AG08396 (cell line): ENCODE measurements at regions not wholly inside any gene's neighbourhood (a gene's known extent, or its start where the extent isn't known, plus 50 kb on each side); places are given as distances from the start of the nearest gene placed in this dataset.

Experiments used
- DNase-seq: peaks from one replicate; pipeline ENCODE4 v3.0.0; 2012; ENCODE audit warnings: low spot score, mixed read lengths

- peak; percentile 48 for DNase-seq
These were observed 470.0 kb upstream of the INTU start for GRCh38 chr4:127162741-127163140.

DNA sequence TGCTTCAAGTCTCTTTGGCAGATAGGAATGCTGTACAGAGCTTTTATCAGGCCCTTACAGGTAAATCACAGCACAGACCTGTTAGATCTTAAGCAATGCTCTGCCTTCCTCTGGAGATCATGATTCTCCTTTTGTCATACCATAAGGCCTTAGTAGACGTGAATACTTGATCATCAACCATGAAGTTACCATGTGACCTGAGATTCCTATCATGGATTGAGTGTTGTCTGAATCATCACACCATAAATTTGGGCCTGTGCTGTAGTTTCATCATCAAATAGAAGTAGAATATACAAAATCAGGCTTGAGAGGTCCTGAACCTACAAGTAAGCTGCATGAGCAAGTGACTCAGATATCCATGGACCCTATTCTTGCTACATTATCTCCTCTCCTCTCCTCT, 466.8 kb upstream of the INTU start:
- no peak for DNase-seq

GRCh38 chr4:127174201-127174600, 458.6 kb upstream of the INTU start:
- no peak for DNase-seq

DNA sequence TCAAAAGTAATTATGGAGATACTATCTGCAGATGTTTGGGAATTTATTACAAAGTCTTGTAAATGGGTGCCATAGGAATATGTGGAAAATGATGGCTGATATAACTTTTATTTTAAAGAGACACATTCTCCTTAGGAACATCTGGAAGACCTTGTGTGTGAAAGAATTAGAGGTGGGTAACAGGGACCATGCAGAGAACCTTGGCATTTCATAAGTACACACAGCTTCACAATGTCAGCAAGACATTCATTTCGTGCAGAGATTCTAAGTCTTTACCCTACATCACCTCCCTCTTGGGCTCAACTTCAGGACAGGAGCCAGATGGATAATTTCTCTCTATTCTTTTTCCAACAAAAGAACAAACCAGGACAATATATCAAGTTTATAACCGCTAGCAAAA, 458.1 kb upstream of the INTU start:
- DNase-seq, result no peak

- DNase-seq, result no peak
These were observed 453.3 kb upstream of the INTU start for GRCh38 chr4:127179256-127180087.

DNA sequence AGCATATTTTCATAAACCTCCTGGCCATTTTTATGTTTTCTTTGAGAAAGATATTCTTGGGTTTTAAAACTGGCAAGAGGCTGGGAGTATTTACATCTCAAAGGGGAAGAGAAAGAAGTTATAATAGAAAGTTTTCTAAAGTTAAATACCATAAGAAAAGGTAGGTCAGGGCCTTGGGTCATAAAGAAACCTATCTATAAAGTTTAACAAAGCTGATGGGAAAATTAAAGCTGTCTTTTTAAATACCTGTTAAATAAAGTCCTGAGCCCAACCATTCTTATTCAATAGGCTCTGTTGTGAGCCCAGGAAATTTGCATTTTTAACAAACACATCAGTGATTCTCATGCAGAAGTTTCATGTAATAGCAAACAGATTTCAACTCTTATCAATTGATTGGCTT, 451.8 kb upstream of the INTU start:
- no peak for DNase-seq

DNA sequence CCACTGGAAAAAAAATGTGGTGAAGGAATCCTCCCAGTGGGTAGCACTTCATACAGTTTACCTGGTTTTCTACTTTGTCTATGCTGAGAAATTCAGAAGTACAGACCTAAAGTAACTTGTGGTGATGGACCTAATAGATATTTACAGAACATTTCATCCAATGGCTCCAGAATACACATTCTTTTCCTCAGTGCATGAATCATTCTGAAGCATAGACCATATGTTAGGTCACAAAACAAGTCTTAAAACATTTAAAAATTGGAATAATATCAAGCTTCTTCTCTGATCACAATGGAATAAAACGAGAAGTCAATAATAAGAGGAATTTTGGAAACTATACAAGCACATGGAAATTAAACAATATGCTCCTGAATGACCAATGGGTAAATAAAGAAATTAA, 450.1 kb upstream of the INTU start:
- no peak for DNase-seq

- no peak for DNase-seq
These were observed 443.9 kb upstream of the INTU start for GRCh38 chr4:127188847-127189246.

DNA sequence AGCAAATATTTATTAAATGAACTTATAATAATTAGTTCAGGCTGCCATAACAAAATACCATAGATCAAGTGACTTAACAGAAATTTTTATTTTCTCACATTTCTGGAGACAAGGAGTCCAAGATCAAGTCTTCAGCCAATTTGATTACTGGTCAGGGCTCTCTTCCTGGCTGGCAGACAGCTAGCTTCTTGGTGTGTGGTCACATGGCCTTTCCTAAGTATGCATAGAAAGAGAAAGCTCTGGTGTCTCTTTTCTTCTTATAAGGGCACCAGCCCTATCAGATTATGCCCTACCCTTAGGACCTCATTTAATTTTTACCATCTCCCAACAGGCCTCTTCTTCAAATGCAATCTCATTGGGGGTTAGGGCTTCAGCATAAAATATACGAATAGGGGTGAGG, 438.5 kb upstream of the INTU start:
- DNase-seq, result no peak

GRCh38 chr4:127196655-127197352, 436.0 kb upstream of the INTU start:
- no peak for DNase-seq

- peak; percentile 38 for DNase-seq
These were observed 429.1 kb upstream of the INTU start for GRCh38 chr4:127203562-127204200.

- no peak for DNase-seq
These were observed 428.4 kb upstream of the INTU start for GRCh38 chr4:127204322-127204721.

DNA sequence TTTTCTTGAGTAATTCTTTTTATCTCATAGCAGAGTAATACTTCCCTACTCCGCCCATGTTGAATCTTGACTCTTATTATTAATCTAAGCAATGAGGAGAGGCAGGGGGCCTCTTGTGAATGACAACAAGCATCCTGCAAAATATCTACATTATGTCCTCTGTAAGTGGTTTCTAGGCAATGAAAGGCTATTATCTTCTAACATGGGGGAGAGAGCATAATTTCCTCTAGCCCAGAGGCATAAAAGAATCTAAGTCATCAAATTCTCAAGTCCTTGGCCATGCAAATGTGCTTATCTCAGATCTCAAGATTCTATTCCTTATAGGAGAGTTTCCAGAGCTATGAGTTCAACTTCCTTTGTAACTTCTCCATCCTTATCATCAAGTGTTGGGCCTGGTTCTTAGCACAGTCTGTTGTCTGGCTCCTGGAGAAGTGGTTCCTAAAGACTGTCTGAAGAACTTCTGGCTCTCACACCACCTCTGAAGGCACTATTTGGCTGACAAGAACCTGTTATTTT, 423.1 kb upstream of the INTU start:
- DNase-seq, result no peak

DNA sequence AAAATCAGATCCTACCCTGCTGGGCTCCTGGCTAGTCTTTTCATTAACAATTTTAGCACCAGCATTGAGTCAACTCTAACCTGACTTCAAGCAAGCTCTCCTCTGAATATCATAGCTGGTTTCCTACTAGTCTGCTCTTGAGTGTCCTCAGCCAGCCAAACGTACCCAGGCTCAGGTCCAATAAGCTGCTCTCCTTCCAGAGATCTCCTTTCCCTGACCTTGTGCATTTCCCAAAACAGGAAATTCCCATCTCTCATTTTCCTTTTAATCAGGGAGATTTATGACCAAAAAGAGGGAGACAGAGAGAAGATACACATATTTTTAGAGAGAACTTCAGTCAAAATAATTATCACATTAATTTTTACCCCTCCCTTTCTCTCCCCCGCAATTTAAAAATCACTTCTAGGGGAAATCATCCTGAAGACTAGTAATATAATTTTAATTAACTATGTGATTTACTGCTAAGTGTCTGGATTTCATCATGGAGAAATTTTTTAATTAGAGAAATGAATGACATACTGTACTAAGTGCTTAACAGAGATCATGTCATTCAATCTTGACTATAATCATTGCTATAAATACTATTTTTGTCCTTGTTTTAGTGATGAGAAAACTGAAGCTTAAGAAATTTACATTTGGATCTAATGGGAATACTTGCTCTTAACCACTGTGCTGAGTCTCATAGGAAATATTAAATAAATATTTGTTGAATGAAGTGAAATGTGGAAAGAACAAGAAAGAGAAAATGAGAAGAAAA, 421.7 kb upstream of the INTU start:
- DNase-seq, result no peak

DNA sequence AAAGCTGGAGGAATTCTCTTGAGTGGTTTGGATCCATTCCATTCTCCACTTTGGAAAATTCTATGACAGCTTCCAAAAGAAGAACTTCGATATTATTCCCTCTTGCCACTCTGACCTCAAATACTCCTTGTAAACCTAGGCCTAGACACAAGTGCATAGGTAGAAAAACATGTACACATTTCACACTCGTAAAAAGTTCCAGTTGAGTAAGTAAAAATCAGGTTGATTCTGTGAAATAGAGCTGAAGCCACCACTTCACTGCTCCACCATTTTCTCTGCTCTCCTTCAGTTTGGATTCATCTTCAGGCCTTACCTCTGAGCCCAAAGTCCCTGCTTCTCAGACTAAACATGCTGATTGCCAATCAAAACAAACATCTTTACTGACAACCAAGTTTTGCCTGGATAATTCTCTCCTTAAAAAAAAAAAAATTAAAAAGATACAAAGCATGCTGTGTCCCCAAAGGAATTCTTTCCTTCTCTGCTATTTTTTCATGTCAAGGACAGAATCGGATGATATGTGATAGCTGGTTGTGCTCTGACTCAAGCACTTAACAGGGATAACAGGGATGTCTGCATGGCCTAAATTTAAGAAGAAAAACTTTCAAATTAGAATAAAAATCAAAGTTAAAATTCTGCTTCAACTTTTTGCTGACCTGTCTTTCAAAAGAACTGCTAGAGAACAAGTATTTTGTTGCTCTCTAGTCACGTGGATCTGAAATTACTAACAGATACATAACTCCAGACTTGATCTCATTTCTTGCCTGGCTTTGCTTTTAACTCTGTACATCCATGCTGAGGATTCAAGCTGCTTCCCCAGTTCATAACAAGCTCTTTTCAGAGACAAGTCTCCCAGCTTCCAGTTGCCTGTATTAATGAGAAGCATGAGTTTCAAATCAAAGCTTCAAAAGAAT, 420.9 kb upstream of the INTU start:
- no peak for DNase-seq

DNA sequence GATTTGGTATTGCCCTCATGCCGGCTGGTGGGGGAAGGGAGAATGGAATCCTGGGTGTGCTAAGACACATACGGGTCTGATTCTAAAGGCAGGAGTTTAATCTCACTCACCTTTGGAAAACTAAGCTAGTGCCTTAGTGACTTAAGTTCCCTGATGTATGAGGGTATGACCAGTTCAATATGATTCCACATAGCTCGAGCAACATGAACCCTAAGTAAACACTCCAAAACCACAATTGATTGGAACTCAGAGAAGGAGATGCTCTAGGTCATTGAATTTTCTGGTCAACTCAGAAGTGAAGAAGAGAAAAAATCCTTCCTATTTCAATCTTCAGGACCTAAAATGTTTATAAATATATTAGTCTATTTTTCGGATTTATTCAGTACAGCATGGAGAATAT, 420.1 kb upstream of the INTU start:
- DNase-seq, result no peak

- DNase-seq, result no peak
These were observed 418.7 kb upstream of the INTU start for GRCh38 chr4:127214016-127214415.

GRCh38 chr4:127214931-127215330, 417.8 kb upstream of the INTU start:
- DNase-seq, result no peak

DNA sequence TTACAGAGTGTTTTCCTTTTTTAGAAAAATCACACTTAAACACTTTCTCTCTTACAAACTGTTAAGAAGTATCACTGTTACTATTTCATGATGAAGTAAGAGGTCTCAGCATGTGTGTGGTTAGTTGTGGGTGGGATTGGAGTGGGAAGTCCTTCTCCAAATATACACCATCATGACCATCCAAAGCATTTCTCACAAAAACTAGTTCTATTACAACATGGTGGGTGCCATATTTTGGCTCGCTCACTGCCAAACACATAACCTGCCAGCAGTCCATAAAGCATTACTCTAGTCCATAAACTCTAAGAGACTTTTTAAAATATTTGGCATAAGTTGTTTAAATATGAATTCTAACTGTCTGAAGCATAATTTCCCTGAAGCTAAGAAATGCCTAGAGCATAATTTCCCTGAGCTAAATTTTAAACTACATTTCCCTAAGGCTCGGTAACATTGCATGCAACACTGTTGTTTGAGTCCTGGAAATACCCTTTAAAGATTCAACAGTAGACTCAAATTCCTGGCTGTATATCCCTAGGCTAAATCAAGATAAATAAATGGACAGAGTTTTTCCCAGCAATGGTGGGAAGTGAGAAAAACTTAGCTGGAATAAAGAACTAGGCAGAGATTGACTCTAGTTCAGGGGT, 415.0 kb upstream of the INTU start:
- DNase-seq, result no peak

GRCh38 chr4:127219232-127219631, 413.5 kb upstream of the INTU start:
- DNase-seq, result no peak

DNA sequence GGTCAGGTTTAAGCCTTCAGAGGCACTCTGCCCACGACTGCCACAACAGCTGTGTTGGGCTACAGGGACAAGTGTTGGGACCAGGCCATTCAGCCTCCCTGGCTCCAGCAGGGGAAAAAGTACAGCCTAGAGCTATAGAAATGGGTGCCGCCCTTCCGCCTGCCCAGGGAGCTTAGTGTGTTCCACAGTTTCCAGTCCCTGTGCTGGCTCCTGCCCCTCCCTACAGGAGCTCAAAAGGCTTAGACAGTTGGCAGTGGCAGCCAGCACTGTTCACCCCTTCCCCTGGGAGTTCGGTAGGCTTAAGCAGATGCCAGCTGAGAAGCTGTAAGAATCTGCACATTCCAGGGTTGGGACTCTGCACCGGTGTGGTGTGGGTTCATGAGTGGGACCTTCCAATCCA, 408.2 kb upstream of the INTU start:
- no peak for DNase-seq
